GM18858 (cell line): ENCODE measurements at regions not wholly inside any gene's neighbourhood (a gene's known extent, or its start where the extent isn't known, plus 50 kb on each side); places are given as distances from the start of the nearest gene placed in this dataset.

Experiments
- ATAC-seq: cut with Tn5 transposase; IDR thresholded peaks from one replicate; pipeline ENCODE4 v1.9.1; 2021; ENCODE audit not compliant: unreplicated experiment

- ATAC-seq: no peak
These were observed 631.8 kb upstream of the NOX3 start for GRCh38 chr6:156087487-156087886.

DNA sequence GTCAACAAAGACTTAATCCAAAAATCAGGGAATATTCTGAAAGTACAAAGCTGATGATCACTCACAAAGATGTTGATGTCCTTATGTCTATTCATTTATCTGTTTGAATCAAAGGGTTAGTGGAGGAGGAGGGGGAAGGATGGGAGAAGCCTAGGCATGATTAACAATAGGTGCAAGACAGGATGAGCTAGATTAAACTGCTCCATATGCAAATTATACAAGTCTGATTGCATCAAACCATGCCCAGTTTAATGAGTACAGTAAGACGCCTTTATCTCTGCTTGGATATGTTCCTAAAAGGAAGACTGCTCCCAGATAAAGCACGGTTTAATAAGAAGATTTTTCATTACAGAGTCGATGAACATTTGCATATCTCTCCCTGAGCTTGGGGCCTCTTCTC is 626.4 kb upstream of the NOX3 start:
- ATAC-seq: no peak

DNA sequence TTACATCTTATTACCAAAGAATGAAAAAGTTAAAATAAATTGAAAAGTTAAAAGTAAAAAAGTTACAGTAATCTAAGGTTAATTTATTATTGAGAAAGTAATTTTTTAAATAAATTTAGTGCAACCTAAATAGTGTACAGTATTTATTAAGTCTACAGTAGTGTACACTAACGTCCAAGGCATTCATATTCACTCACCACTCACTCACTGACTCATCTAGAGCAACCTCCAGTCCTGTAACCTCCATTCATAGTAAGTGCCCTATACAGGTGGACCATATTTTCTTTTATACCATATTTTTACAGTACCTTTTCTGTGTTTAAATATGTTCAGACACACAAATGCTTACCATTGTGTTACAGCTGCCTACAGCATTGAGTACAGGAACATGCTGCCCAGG is 624.7 kb upstream of the NOX3 start:
- ATAC-seq: no peak

- no peak for ATAC-seq
These were observed 613.2 kb upstream of the NOX3 start for GRCh38 chr6:156068881-156069280.

DNA sequence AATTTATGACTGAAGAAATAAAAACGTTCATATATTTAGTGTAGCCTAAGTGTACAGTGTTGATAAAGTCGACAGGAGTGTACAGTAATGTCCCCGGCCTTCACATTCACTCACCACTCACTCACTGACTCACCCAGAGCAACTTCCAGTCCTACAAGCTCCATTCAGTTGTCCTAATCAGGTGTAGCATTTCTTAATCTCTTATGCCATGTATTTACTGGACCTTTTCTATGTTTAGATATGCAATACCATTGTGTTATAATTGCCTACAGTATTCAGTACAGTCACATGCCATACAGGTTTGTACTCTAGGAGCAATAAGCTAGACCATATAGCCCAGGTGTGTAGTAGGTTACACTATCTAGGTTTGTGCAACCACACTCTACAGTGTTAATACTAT is 610.2 kb upstream of the NOX3 start:
- no peak for ATAC-seq

- ATAC-seq: no peak
These were observed 606.5 kb upstream of the NOX3 start for GRCh38 chr6:156062091-156062563.

- ATAC-seq: no peak
These were observed 605.8 kb upstream of the NOX3 start for GRCh38 chr6:156061465-156061864.

DNA sequence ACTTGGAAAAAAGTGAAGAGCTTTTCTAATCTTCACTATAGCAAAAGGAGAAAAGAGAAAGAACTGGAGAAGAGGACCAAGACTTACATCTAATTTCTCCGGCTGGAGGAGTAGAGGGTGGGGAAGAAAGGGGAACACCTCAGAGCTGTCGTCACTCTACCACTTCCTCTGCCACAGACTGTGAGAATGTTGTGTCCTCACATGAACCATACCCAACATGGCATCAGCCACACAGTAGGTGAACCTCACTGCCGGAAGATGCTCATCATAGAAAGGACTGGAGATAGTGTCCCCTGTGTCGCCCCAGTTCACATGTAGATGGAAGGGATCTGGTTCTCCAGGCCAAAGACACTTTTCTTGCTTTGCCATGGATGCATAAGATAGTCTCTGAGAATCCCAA is 604.4 kb upstream of the NOX3 start:
- ATAC-seq: no peak

DNA sequence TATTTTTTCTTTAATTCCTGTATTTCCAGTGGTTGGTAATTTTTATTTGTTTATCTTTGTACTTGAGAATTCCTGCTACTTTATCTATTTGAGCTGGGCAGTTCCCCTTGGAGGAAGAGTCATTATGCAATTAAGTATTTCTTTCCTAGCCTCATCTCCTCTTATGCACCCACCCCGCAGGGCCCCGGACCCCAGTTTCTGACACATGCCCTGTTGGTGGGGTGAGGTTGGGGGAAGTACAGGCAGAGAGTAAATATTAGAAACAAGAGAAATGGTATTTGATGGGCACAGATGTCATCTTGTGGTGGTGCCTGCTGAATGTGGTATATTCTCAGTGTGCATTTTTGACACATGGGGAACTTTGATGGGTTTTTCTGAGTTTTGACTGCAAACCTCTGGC is 602.7 kb upstream of the NOX3 start:
- ATAC-seq: no peak

GRCh38 chr6:156057869-156058268 is 602.2 kb upstream of the NOX3 start:
- no peak for ATAC-seq

DNA sequence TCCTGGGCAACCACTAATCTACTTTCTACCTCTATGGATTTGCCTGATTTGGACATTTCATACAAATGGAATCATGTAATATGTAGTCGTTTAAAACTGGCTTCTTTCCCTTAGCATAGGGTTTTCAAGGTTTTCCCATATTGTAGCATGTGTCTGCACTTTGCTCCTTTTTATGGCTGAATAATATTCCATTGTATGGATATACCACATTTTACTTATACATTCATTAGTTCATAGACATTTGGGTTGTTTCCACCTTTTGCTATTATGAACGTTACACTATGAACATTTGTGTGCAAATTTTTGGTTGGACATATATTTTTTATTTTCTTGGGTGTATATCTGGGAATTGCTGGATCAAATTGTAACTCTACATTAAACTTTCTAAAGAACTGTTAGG is 600.4 kb upstream of the NOX3 start:
- ATAC-seq: no peak

DNA sequence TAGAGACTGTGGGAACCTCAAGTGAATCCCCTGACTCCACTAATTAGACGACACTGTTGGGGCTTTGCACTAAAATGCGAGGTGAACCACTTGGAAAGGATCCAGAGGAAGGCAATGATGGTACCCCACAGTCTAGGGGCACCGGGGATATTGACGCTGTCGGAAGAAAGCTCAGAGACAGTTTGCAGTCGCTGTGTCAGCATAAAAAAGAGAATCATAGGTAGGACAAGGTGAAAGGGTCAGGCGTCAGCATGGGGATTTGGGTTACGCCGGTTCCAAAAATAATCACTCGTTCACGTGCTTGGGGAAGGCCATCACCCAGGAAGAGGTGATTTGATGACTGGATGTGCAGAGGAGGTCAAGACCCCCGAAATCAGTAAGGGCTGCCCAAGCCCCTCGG is 598.0 kb upstream of the NOX3 start:
- ATAC-seq: no peak

GRCh38 chr6:156046841-156047449 is 591.3 kb upstream of the NOX3 start:
- ATAC-seq: no peak

DNA sequence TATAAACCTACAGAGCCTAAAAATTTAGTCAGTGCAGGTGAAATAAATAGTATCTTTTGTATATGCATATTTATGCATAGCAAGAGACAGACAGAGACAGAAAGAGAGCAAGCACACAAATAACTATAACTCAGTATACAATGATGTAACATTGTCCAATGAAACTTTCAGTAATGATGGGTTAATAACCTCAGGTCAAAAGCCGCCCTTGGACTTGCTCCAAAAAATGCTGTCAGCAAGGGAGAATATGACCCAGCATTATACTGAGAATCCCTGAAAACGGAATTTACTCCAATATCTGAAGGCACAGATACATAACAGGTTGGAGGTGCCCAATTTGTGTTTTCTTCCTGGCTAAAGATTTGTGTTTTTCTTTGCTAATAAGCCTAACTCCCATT is 590.6 kb upstream of the NOX3 start:
- ATAC-seq: no peak

GRCh38 chr6:156045401-156046267 is 590.0 kb upstream of the NOX3 start:
- no peak for ATAC-seq

DNA sequence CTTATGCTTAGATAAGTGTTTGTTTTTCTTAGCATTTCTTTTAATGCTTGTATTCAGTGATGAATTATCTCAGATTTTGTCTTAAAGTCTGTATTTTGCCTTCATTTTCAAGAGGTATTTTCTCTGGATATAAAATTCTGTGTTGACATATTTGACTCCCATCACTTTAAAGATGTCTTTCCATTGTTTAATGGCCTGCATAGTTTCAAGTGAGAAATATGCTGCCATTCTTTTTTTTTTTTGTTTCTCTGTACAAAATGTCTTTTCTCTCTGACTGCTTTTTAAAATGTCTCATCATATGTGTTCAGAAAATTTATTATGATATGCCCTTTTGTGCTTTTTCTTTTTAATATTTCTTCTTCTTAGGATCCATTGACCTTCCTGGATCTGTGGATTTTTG is 578.0 kb upstream of the NOX3 start:
- no peak for ATAC-seq

DNA sequence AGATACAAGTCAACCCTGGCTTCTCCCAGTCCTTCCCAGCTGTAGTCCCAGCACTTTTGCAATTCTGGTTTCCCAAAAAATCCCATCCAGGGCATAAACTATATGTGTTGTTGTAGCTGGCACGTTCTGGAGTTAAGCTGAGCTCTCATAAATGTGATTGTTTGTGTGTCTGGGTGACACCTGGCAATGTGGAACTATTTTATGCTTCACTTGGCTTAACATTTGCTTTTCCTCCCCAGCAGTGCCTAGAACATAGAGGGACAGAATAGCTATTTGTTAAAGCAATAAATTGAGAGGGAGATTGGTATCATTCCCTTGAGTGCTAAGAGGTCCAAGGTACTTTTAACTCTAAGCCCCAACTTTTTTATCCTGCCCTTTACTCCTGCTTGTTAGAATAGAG is 575.9 kb upstream of the NOX3 start:
- ATAC-seq: no peak

GRCh38 chr6:156030053-156030452 is 574.4 kb upstream of the NOX3 start:
- no peak for ATAC-seq

DNA sequence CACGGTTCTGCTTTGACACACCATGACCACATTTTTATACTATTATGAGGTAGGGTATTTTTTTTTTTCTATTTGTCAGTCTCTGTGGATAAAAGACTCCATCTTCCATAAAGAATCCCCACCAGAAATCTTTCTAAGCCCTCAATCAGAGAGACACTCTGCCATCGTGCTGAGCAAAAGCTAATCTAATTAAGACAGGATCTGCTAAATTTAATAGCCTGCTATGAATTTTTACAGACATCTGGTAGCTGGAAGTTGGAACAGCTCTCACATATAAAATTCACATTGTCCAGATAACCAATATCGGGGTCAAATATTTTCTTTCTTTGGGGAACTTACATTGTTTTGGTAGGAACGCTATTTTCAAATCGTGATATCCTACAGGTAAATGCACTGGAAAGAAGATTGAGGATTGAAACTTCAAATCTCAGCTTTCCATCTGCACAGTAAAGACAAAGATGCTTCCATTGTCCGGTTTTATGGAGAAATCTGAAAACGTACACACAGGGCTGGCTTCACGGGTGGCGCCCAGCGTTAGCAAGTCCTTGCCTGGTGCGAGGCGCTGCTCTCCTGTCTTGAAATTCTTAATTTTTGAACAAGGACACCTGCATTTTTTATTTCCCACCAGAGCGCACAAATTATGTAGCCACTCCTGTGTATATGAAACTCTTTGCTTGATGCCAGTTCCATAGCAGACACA is 573.8 kb upstream of the NOX3 start:
- ATAC-seq: no peak

DNA sequence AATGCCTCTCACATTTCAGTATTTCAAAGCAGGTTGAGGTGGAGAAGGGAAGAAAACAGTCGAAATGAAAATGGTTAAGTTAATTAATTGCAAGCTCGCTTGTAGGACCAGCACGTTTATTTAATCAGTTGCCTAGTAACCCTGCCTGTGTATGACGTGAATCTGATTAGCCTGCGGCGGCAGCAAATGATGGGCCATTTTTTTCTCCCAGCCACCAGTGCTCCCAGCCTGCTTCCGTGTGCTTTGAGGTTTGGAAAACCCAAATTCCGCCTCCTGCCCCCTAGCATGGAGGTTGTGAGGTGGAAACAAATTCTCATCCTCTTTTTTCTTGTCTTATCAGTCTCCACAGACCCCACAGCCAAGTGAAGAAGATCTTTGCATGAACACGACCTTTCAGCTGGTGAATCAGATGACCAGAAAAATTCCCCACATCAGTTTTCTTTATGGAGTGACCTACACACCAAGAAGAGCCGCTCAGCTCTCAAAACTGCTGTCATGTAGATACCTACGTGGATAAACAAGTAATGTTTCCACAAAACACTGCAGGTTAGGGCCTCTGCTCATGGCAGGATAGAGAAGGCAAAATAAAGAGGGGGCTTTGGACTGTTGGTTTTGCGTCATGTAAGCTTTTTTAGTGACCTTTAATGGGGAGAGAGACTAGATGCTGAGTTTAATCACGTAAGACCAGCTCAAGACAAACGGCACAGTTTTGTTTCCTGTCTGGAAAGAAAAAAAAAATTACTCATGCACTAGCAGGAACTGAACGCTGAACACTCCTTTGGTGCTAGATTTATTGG is 572.9 kb upstream of the NOX3 start:
- no peak for ATAC-seq

GRCh38 chr6:156027248-156027626 is 571.6 kb upstream of the NOX3 start:
- ATAC-seq: no peak
